ENCODE measurements at regions not wholly inside any gene's neighbourhood (a gene's known extent, or its start where the extent isn't known, plus 50 kb on each side); places are given as distances from the start of the nearest gene placed in this dataset.
A peak's percentile ranks its signal among the peaks of the same experiment; 100 is the strongest.

GRCh38 chr5:8606231-8606630 is 737.3 kb downstream of the MTRR start:
- H3K4me2 ChIP-seq: peak overlapping the region; percentile 10
- Mint-ChIP-seq H3K9me3 (no peaks in the 10 kb centered on the region), H3K4me3 (no peak overlapping the region), H3K27me3 (ENCODE audit: insufficient read depth, low read depth) (peaks cover 2% of the 10 kb centered on the region), H3K27ac (no peak overlapping the region), H3K4me1 (no peaks in the 10 kb centered on the region), H3K36me3 (no peaks in the 10 kb centered on the region)
- peak; percentile 55 for DNase-seq (ENCODE audit: low spot score)
- H3K36me3 ChIP-seq: no peaks in the 10 kb centered on the region
- H3K9me3 ChIP-seq (ENCODE audit: low read depth): no peaks in the 10 kb centered on the region
- H3K4me1 ChIP-seq: peaks cover 11% of the 10 kb centered on the region
- H4K20me1 ChIP-seq (ENCODE audit: low read depth): no peaks in the 10 kb centered on the region
- TF ChIP-seq CTCF (IDR thresholded peaks at IDR 0.05) (no peak), EZH2phosphoT487 (IDR thresholded peaks at IDR 0.05) (peak; percentile 61), EZH2 (IDR thresholded peaks at IDR 0.05) (no peak)
- H3K27ac ChIP-seq: no peak overlapping the region
- H3K9ac ChIP-seq: no peak overlapping the region
- no peak overlapping the region for H2AFZ ChIP-seq (replicated peaks)
- H3K79me2 ChIP-seq (ENCODE audit: low read depth): no peaks in the 10 kb centered on the region
- H3K27me3 ChIP-seq: no peaks in the 10 kb centered on the region
- H3F3A ChIP-seq (ENCODE audit: low read depth): no peaks in the 10 kb centered on the region
- no peak overlapping the region for H3K4me3 ChIP-seq

GRCh38 chr5:8611067-8611466 is 742.1 kb downstream of the MTRR start:
- no peak overlapping the region for H3K9ac ChIP-seq
- TF ChIP-seq EZH2 (IDR thresholded peaks at IDR 0.05) (no peak), CTCF (IDR thresholded peaks at IDR 0.05) (no peak), EZH2phosphoT487 (IDR thresholded peaks at IDR 0.05) (no peak)
- no peak overlapping the region for H3K4me2 ChIP-seq
- peaks cover 7% of the 10 kb centered on the region for H3K4me1 ChIP-seq
- H3F3A ChIP-seq (ENCODE audit: low read depth): no peaks in the 10 kb centered on the region
- H3K27ac Mint-ChIP-seq: no peak overlapping the region
- H3K9me3 ChIP-seq (ENCODE audit: low read depth): no peaks in the 10 kb centered on the region
- peaks cover 2% of the 10 kb centered on the region for H3K27me3 Mint-ChIP-seq (ENCODE audit: insufficient read depth, low read depth)
- H3K27ac ChIP-seq: no peak overlapping the region
- H3K4me3 ChIP-seq: no peak overlapping the region
- no peak overlapping the region for H2AFZ ChIP-seq (replicated peaks)
- H3K36me3 Mint-ChIP-seq: no peaks in the 10 kb centered on the region
- no peak for DNase-seq (ENCODE audit: low spot score)
- no peaks in the 10 kb centered on the region for H4K20me1 ChIP-seq (ENCODE audit: low read depth)
- no peaks in the 10 kb centered on the region for H3K27me3 ChIP-seq
- no peaks in the 10 kb centered on the region for H3K4me1 Mint-ChIP-seq
- peaks cover 2% of the 10 kb centered on the region for H3K9me3 Mint-ChIP-seq
- no peaks in the 10 kb centered on the region for H3K36me3 ChIP-seq
- H3K4me3 Mint-ChIP-seq: no peak overlapping the region
- H3K79me2 ChIP-seq (ENCODE audit: low read depth): no peaks in the 10 kb centered on the region

GRCh38 chr5:8613078-8613685 is 744.2 kb downstream of the MTRR start:
- Mint-ChIP-seq H3K36me3 (no peaks in the 10 kb centered on the region), H3K27me3 (ENCODE audit: insufficient read depth, low read depth) (no peaks in the 10 kb centered on the region), H3K27ac (no peak overlapping the region), H3K4me3 (no peak overlapping the region), H3K4me1 (no peaks in the 10 kb centered on the region), H3K9me3 (peaks cover 2% of the 10 kb centered on the region)
- no peak overlapping the region for H3K4me3 ChIP-seq
- no peak overlapping the region for H3K4me2 ChIP-seq
- no peak overlapping the region for H2AFZ ChIP-seq (replicated peaks)
- no peaks in the 10 kb centered on the region for H3F3A ChIP-seq (ENCODE audit: low read depth)
- H3K9ac ChIP-seq: no peak overlapping the region
- H4K20me1 ChIP-seq (ENCODE audit: low read depth): no peaks in the 10 kb centered on the region
- no peak overlapping the region for H3K27ac ChIP-seq
- H3K79me2 ChIP-seq (ENCODE audit: low read depth): no peaks in the 10 kb centered on the region
- no peaks in the 10 kb centered on the region for H3K4me1 ChIP-seq
- H3K36me3 ChIP-seq: no peaks in the 10 kb centered on the region
- no peaks in the 10 kb centered on the region for H3K27me3 ChIP-seq
- TF ChIP-seq CTCF (IDR thresholded peaks at IDR 0.05) (no peak), EZH2 (IDR thresholded peaks at IDR 0.05) (no peak), EZH2phosphoT487 (IDR thresholded peaks at IDR 0.05) (no peak)
- no peak for DNase-seq (ENCODE audit: low spot score)
- no peaks in the 10 kb centered on the region for H3K9me3 ChIP-seq (ENCODE audit: low read depth)
